Hepatocyte (in vitro differentiated cells): ENCODE measurements at regions not wholly inside any gene's neighbourhood (a gene's known extent, or its start where the extent isn't known, plus 50 kb on each side); places are given as distances from the start of the nearest gene placed in this dataset.

ENCODE experiments used
- EZH2 ChIP-seq: fragments of 200-600 bp; sonication (generic); IDR thresholded peaks from 2 replicates; pipeline ENCODE4 v1.6.1; 2016; ENCODE audit warnings: antibody characterized with exemption, mild to moderate bottlenecking, borderline replicate concordance
- TF ChIP-seq, protein P1 (sequence below): fragments of 200-600 bp; sonication (generic); IDR thresholded peaks from 2 replicates; pipeline ENCODE4 v1.5.1; 2016; ENCODE audit warnings: antibody characterized with exemption, mild to moderate bottlenecking; ENCODE audit not compliant: poor library complexity

- TF ChIP-seq, protein P1, sequence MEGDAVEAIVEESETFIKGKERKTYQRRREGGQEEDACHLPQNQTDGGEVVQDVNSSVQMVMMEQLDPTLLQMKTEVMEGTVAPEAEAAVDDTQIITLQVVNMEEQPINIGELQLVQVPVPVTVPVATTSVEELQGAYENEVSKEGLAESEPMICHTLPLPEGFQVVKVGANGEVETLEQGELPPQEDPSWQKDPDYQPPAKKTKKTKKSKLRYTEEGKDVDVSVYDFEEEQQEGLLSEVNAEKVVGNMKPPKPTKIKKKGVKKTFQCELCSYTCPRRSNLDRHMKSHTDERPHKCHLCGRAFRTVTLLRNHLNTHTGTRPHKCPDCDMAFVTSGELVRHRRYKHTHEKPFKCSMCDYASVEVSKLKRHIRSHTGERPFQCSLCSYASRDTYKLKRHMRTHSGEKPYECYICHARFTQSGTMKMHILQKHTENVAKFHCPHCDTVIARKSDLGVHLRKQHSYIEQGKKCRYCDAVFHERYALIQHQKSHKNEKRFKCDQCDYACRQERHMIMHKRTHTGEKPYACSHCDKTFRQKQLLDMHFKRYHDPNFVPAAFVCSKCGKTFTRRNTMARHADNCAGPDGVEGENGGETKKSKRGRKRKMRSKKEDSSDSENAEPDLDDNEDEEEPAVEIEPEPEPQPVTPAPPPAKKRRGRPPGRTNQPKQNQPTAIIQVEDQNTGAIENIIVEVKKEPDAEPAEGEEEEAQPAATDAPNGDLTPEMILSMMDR = no peak
- no peak for TF ChIP-seq EZH2
These were observed 173.5 kb upstream of the ETV3 start for GRCh38 chr1:157311730-157312081.
